BJ (cell line): ENCODE measurements at regions not wholly inside any gene's neighbourhood (a gene's known extent, or its start where the extent isn't known, plus 50 kb on each side); places are given as distances from the start of the nearest gene placed in this dataset.

Experiments
- CTCF ChIA-PET: fragments of 350-600 bp; formaldehyde crosslinking; extraction: SDS; loops from one replicate; lab custom pipeline; 2021; ENCODE audit warnings: antibody characterized with exemption, inconsistent platforms; lab: Yijun Ruan, JAX
- POLR2A ChIA-PET: fragments of 300-600 bp; sonication (Branson Sonifier 250); formaldehyde crosslinking; extraction: SDS; loops from one replicate; lab custom pipeline; 2021; ENCODE audit warnings: antibody characterized with exemption; lab: Charles Lee
- DNase-seq: peaks from one replicate; pipeline ENCODE4 v3.0.0-alpha.2; 2011; ENCODE audit warnings: low read depth
- H3K27me3 ChIP-seq: 2 replicates; pipeline ENCODE4 v1.6.0; 2011; ENCODE audit warnings: low read length; ENCODE audit not compliant: control insufficient read depth, insufficient read depth
- H3K36me3 ChIP-seq: 2 replicates; pipeline ENCODE4 v1.5.1; 2011; ENCODE audit warnings: low read length; ENCODE audit not compliant: control insufficient read depth, insufficient read depth
- H3K4me3 ChIP-seq: 2 replicates; pipeline ENCODE4 v1.5.1; 2011; ENCODE audit warnings: low read depth, mild to moderate bottlenecking, control low read depth, low read length
- TF ChIP-seq, protein P1 (sequence below): IDR thresholded peaks from 2 replicates; pipeline ENCODE4 v1.5.1; 2011; ENCODE audit warnings: low read depth, mild to moderate bottlenecking, control low read depth, inconsistent platforms, low read length, moderate library complexity; ENCODE audit not compliant: insufficient read depth

DNA sequence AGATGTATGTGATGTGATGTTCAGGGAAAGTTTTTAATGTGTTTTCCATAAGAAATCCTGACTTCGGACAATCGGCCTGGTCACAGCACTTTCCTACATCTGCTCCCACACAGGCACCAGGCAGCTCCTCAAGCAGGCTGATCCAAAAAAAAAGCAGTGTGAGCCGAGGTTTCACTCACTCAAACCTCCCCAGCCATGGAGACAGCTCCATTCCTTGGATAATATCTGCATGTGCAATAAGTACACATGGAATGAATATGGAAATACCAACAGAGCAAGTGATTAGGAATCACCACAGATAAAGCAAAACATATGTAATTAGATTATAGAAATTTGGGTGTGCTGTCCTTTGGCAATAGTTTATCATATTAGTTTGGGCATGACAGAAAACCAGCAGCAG lies 88.8 kb upstream of the API5 start:
- CTCF ChIA-PET = interaction anchor here (1.3 kb wide), 1 partner anchor 61 kb away, joined by 3 read pairs; no protein-coding TSS in a partner anchor
- TF ChIP-seq, protein P1, sequence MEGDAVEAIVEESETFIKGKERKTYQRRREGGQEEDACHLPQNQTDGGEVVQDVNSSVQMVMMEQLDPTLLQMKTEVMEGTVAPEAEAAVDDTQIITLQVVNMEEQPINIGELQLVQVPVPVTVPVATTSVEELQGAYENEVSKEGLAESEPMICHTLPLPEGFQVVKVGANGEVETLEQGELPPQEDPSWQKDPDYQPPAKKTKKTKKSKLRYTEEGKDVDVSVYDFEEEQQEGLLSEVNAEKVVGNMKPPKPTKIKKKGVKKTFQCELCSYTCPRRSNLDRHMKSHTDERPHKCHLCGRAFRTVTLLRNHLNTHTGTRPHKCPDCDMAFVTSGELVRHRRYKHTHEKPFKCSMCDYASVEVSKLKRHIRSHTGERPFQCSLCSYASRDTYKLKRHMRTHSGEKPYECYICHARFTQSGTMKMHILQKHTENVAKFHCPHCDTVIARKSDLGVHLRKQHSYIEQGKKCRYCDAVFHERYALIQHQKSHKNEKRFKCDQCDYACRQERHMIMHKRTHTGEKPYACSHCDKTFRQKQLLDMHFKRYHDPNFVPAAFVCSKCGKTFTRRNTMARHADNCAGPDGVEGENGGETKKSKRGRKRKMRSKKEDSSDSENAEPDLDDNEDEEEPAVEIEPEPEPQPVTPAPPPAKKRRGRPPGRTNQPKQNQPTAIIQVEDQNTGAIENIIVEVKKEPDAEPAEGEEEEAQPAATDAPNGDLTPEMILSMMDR = no peak
- Histone ChIP-seq H3K36me3 (no peaks in the 10 kb centered on the region), H3K4me3 (no peak overlapping the region), H3K27me3 (no peaks in the 10 kb centered on the region)
- no peak for DNase-seq
- POLR2A ChIA-PET = no interaction called here

DNA sequence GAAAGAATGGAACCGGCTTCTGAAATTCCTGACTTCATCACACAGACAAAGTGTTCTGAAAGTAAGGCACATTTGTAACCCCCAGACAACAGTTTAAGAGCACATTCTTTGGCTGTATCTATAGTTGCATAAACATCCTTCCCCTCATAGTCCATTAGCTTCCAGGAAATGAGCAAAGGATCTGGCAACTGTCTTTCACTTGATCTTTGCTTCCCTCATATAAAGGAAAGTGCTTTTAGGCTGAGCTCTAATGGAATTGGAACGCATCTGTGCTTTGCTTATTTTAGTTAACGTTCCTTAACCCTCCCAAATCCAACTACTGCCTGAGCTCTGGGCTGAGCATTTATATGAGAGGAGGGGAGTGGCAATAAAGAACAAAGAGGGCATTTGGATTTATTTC lies 76.9 kb upstream of the API5 start:
- DNase-seq = no peak
- POLR2A ChIA-PET = no interaction called here
- TF ChIP-seq, protein P1 = no peak
- CTCF ChIA-PET = interaction anchor here (0.6 to 1.3 kb wide), 3 partner anchors 47 to 73 kb away, joined by 3 read pairs; no protein-coding TSS in a partner anchor
- H3K36me3 ChIP-seq = no peaks in the 10 kb centered on the region
- H3K27me3 ChIP-seq = no peaks in the 10 kb centered on the region
- H3K4me3 ChIP-seq = no peak overlapping the region

DNA sequence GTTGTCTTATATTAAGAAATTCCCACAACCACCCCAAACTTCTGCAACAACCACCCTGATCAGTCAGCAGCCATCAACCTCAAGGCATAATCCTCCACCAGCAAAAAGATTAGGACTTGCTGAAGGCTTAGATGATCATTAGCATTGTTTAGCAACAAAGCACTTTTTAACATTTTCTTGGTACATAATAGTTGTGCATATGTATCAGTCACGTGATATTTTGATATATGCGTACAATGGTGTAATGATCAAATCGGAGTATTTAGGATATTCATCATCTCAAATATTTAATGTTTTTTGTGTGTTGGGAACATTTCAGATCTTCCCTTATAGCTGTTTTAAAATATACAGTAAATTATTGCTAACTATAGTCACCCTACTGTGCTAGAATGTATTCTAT lies 73.5 kb upstream of the API5 start:
- H3K36me3 ChIP-seq = no peaks in the 10 kb centered on the region
- POLR2A ChIA-PET = no interaction called here
- no peak overlapping the region for H3K4me3 ChIP-seq
- CTCF ChIA-PET = no interaction called here
- TF ChIP-seq, protein P1 = no peak
- H3K27me3 ChIP-seq = no peaks in the 10 kb centered on the region
- DNase-seq = no peak

DNA sequence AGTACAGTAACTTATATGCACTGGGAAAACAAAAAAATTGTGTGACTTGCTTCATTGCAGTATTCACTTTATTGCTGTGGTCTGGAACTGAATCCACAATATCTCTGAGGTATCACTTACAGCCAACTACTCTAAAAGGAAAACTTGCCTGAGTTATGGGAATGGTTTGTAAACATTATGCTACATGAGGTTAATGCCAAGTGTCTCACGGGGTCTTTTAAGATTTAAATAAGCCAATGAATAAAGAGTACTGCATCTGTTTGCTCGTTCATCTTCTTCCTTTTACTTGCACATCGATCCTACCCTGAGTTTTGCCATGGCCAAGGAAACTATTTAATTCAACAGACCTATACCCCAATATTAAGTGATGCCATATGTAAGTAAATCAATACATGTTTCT lies 72.0 kb upstream of the API5 start:
- H3K4me3 ChIP-seq = no peak overlapping the region
- POLR2A ChIA-PET = no interaction called here
- CTCF ChIA-PET = no interaction called here
- H3K27me3 ChIP-seq = no peaks in the 10 kb centered on the region
- DNase-seq = no peak
- TF ChIP-seq, protein P1 = no peak
- H3K36me3 ChIP-seq = no peaks in the 10 kb centered on the region

DNA sequence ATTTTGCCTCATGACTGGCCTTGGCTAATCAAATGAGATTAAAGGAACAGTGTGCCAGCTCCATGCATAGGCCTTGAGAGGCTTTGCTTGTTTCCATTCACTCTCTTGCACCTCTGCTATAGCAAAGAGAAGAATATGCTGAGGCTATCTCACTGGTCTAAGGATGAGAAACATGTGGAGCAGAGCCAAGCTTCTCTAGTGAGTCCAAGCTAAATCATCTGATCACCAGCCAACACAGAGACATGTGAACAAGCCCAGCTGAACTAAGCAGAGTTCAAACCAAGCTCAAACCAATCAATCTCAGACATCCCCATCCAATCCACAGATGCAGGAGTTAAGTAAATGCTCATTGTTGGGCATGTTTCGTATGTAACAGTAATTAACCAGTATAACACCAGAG lies 69.4 kb upstream of the API5 start:
- CTCF ChIA-PET = no interaction called here
- TF ChIP-seq, protein P1 = no peak
- Histone ChIP-seq H3K27me3 (no peaks in the 10 kb centered on the region), H3K36me3 (no peaks in the 10 kb centered on the region), H3K4me3 (no peak overlapping the region)
- DNase-seq = no peak
- POLR2A ChIA-PET = no interaction called here
